Tibial nerve (tissue), 3 donors: ENCODE measurements at regions not wholly inside any gene's neighbourhood (a gene's known extent, or its start where the extent isn't known, plus 50 kb on each side); places are given as distances from the start of the nearest gene placed in this dataset.
"Not testable (repeated sequence)": the region's sequence is repeated elsewhere in the genome, so short reads cannot be mapped to it uniquely, and the experiment has no call there.

Source experiments
- POLR2A ChIP-seq, 2 donors: fragments of 450-650 bp; IDR thresholded peaks; one replicate each; pipeline ENCODE4 v1.6.1; 2017; ENCODE audit warnings: antibody characterized with exemption in 2 of 2, mild to moderate bottlenecking in 2 of 2, moderate library complexity in 2 of 2
- TF ChIP-seq, protein P1 (sequence below), 5 experiments: fragments of 200-600 bp in 3 of 5; fragments of 450-650 bp in 2 of 5; sonication (generic) in 3 of 5; IDR thresholded peaks; one replicate each; pipeline ENCODE4 v1.5.1; 2016 to 2019; ENCODE audit warnings: antibody characterized with exemption in 5 of 5, mild to moderate bottlenecking in 3 of 5, moderate library complexity in 2 of 5

DNA sequence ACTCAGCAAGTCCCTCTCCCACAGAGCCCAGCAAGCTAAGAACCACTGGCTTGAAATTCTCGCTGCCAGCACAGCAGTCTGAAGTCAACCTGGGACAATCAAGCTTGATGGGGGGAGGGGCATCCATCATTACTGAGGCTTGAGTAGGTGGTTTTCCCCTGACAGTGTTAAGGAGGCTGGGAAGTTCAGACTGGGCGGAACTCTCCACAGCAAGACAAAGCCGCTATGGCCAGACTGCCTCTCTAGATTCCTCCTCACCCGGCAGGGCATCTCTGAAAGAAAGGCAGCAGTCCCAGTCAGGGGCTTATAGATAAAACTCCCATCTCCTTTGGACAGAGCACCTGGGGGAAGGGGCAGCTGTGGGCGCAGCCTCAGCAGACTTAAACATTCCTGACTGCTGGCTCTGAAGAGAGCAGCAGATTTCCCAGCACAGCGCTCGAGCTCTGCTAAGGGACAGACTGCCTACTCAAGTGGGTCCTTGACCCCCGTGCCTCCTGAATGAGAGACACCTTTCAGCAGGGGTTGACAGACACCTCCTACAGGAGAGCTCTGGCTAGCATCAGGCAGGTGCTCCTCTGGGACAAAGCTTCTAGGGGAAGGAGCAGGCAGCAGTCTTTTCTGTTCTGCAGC, 188.4 kb downstream of the PCTP start:
- TF ChIP-seq, protein P1, sequence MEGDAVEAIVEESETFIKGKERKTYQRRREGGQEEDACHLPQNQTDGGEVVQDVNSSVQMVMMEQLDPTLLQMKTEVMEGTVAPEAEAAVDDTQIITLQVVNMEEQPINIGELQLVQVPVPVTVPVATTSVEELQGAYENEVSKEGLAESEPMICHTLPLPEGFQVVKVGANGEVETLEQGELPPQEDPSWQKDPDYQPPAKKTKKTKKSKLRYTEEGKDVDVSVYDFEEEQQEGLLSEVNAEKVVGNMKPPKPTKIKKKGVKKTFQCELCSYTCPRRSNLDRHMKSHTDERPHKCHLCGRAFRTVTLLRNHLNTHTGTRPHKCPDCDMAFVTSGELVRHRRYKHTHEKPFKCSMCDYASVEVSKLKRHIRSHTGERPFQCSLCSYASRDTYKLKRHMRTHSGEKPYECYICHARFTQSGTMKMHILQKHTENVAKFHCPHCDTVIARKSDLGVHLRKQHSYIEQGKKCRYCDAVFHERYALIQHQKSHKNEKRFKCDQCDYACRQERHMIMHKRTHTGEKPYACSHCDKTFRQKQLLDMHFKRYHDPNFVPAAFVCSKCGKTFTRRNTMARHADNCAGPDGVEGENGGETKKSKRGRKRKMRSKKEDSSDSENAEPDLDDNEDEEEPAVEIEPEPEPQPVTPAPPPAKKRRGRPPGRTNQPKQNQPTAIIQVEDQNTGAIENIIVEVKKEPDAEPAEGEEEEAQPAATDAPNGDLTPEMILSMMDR (IDR thresholded peaks at IDR 0.05) = not testable (repeated sequence)
- not testable (repeated sequence) for TF ChIP-seq POLR2A (IDR thresholded peaks at IDR 0.05)
